ENCODE measurements at regions not wholly inside any gene's neighbourhood (a gene's known extent, or its start where the extent isn't known, plus 50 kb on each side); places are given as distances from the start of the nearest gene placed in this dataset.
"Not testable (repeated sequence)": the region's sequence is repeated elsewhere in the genome, so short reads cannot be mapped to it uniquely, and the experiment has no call there.

DNA sequence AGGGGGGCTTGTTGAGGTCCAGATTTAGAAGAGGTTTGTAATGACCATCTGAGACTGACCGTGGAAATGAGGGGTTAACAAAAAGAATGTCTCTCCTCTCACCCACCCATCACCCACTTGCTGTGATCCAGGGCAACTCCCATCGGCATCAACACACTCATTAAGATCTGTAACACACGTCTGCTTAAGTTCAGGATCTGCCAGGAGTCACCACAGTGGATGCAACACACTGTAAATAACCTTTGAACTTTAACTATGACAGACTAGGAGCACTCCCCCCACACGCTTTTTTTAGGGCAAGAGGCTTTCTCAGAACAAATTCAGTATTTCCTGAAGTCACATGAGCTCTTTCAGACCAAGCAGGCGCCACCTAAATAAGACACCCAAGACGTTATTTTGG is 301.9 kb downstream of the ANAPC1 start:
- WGBS (ENCODE audit: insufficient coverage) = 72% methylated on average over 5 of the region's 6 CpGs
- H3K36me3 ChIP-seq (replicated peaks in 1 of 2; ENCODE audit: control extremely low read depth in 1 of 2, control insufficient read depth in 1 of 2, extremely low read depth in 1 of 2, insufficient read depth in 2 of 2, low read length in 1 of 2); H4K20me1 ChIP-seq (ENCODE audit: control insufficient read depth, insufficient read depth, low read length, poor library complexity, severe bottlenecking); H3K9me3 Mint-ChIP-seq (ENCODE audit: insufficient read depth); POLR2A ChIA-PET; intact Hi-C loops (cut with micrococcal nuclease); H3K4me3 ChIP-seq (ENCODE audit: control extremely low read depth in 1 of 5, extremely low read depth in 1 of 5, insufficient read depth in 1 of 5, low read depth in 2 of 5, low read length in 4 of 5); H3K79me2 ChIP-seq (ENCODE audit: control insufficient read depth, insufficient read depth, low read length); H3K4me1 Mint-ChIP-seq; H3K9ac ChIP-seq (ENCODE audit: low read length); DNase-seq; CTCF ChIA-PET; H2AFZ ChIP-seq (ENCODE audit: insufficient read depth, low read depth, low read length, poor library complexity, severe bottlenecking); H3K27ac ChIP-seq (ENCODE audit: low read length in 2 of 2); H3K4me2 ChIP-seq (replicated peaks; ENCODE audit: low read depth, low read length, poor library complexity, severe bottlenecking); H3K27me3 ChIP-seq (replicated peaks in 1 of 4; ENCODE audit: control extremely low read depth in 1 of 4, control insufficient read depth in 3 of 4, insufficient read depth in 4 of 4, low read length in 3 of 4); H3K4me3 Mint-ChIP-seq; H3K27ac Mint-ChIP-seq; H3K4me1 ChIP-seq (ENCODE audit: control insufficient read depth in 2 of 2, insufficient read depth in 2 of 2, low read length in 2 of 2); H3K27me3 Mint-ChIP-seq; H3K9me3 ChIP-seq (ENCODE audit: control extremely low read depth in 1 of 3, control insufficient read depth in 2 of 3, insufficient read depth in 1 of 3, low read length in 2 of 3); ATAC-seq (ENCODE audit: low read depth): not testable (repeated sequence)

DNA sequence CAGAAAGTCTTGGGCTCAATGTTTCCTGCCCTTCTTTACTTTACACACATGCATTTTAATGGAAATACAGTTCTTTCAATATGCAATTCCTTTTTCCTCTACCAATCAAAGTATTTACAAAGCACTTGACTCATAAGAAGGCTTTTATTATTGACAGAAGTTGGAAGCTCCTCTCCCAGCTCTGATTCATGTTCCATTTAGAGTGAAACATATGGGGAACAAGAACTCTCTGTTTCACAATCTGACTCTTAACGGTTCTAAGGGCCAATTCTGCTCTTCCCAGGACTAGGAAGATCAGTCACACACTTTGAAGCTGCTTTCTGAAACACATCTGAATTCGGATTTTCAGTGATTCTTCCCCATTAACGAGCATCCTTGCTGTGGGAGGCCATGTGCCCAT is 300.5 kb downstream of the ANAPC1 start:
- intact Hi-C loops (cut with micrococcal nuclease); CTCF ChIA-PET; H2AFZ ChIP-seq (ENCODE audit: insufficient read depth, low read depth, low read length, poor library complexity, severe bottlenecking); H3K9me3 ChIP-seq (ENCODE audit: control extremely low read depth in 1 of 3, control insufficient read depth in 2 of 3, insufficient read depth in 1 of 3, low read length in 2 of 3); H4K20me1 ChIP-seq (ENCODE audit: control insufficient read depth, insufficient read depth, low read length, poor library complexity, severe bottlenecking); H3K36me3 ChIP-seq (replicated peaks in 1 of 2; ENCODE audit: control extremely low read depth in 1 of 2, control insufficient read depth in 1 of 2, extremely low read depth in 1 of 2, insufficient read depth in 2 of 2, low read length in 1 of 2); H3K79me2 ChIP-seq (ENCODE audit: control insufficient read depth, insufficient read depth, low read length); H3K4me2 ChIP-seq (replicated peaks; ENCODE audit: low read depth, low read length, poor library complexity, severe bottlenecking); H3K4me3 Mint-ChIP-seq; H3K27ac Mint-ChIP-seq; H3K27me3 Mint-ChIP-seq; H3K9me3 Mint-ChIP-seq (ENCODE audit: insufficient read depth); H3K4me1 Mint-ChIP-seq; H3K4me1 ChIP-seq (ENCODE audit: control insufficient read depth in 2 of 2, insufficient read depth in 2 of 2, low read length in 2 of 2); H3K9ac ChIP-seq (ENCODE audit: low read length); DNase-seq; H3K27me3 ChIP-seq (replicated peaks in 1 of 4; ENCODE audit: control extremely low read depth in 1 of 4, control insufficient read depth in 3 of 4, insufficient read depth in 4 of 4, low read length in 3 of 4); H3K27ac ChIP-seq (ENCODE audit: low read length in 2 of 2); H3K4me3 ChIP-seq (ENCODE audit: control extremely low read depth in 1 of 5, extremely low read depth in 1 of 5, insufficient read depth in 1 of 5, low read depth in 2 of 5, low read length in 4 of 5); POLR2A ChIA-PET; ATAC-seq (ENCODE audit: low read depth): not testable (repeated sequence)
- WGBS (ENCODE audit: insufficient coverage) = no CpG with 5 or more reads among the region's 3 CpGs

DNA sequence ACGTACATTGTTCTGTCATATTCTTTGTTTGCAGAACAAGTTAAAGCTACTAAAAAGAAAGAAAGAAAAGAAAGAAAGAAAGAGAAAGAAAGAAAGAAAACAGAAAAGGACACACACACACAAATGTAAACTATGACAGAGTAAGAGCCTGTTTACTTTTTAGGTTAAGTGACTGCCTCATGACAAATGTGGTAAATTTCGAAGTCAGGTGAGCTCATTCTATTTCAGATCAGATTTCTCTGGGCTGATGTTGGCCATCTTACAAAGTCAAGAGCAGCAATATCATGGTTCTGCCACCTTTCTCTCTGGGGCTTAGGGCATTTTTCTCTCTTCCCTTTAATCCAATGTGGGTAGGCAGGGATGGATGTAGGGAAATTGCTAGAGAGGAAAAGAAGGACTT is 299.5 kb downstream of the ANAPC1 start:
- H3K27ac ChIP-seq (ENCODE audit: low read length in 2 of 2); intact Hi-C loops (cut with micrococcal nuclease); CTCF ChIA-PET; H3K4me3 ChIP-seq (ENCODE audit: control extremely low read depth in 1 of 5, extremely low read depth in 1 of 5, insufficient read depth in 1 of 5, low read depth in 2 of 5, low read length in 4 of 5); H3K27ac Mint-ChIP-seq; H3K27me3 Mint-ChIP-seq; H3K27me3 ChIP-seq (replicated peaks in 1 of 4; ENCODE audit: control extremely low read depth in 1 of 4, control insufficient read depth in 3 of 4, insufficient read depth in 4 of 4, low read length in 3 of 4); ATAC-seq (ENCODE audit: low read depth); H3K9me3 ChIP-seq (ENCODE audit: control extremely low read depth in 1 of 3, control insufficient read depth in 2 of 3, insufficient read depth in 1 of 3, low read length in 2 of 3); H3K9ac ChIP-seq (ENCODE audit: low read length); H3K79me2 ChIP-seq (ENCODE audit: control insufficient read depth, insufficient read depth, low read length); H3K36me3 ChIP-seq (replicated peaks in 1 of 2; ENCODE audit: control extremely low read depth in 1 of 2, control insufficient read depth in 1 of 2, extremely low read depth in 1 of 2, insufficient read depth in 2 of 2, low read length in 1 of 2); H3K4me2 ChIP-seq (replicated peaks; ENCODE audit: low read depth, low read length, poor library complexity, severe bottlenecking); POLR2A ChIA-PET; H3K9me3 Mint-ChIP-seq (ENCODE audit: insufficient read depth); H4K20me1 ChIP-seq (ENCODE audit: control insufficient read depth, insufficient read depth, low read length, poor library complexity, severe bottlenecking); DNase-seq; H3K4me3 Mint-ChIP-seq; H3K4me1 Mint-ChIP-seq; H2AFZ ChIP-seq (ENCODE audit: insufficient read depth, low read depth, low read length, poor library complexity, severe bottlenecking); H3K4me1 ChIP-seq (ENCODE audit: control insufficient read depth in 2 of 2, insufficient read depth in 2 of 2, low read length in 2 of 2): not testable (repeated sequence)
- no CpG with 5 or more reads among the region's 2 CpGs for WGBS (ENCODE audit: insufficient coverage)

DNA sequence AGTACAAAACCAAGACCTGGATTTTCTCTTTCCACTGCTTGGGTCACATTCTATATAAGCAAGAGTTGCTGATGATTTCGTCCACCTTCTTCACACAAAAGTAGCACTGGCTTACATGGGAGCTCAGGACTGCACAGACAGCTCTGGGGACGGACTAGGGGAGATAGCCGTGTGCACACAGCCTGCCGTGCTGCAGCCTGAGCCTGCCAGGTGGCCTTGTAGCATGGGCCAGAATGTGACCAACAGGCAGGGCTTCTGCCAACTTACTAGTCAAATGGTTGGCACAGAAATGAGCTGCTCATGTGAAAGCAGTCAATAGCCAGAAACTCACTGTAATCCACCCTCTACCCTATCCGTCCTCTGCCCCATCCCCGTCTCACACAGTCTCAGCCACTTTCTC is 299.0 kb downstream of the ANAPC1 start:
- no CpG with 5 or more reads among the region's 6 CpGs for WGBS (ENCODE audit: insufficient coverage)
- H3K79me2 ChIP-seq (ENCODE audit: control insufficient read depth, insufficient read depth, low read length); intact Hi-C loops (cut with micrococcal nuclease); H3K4me3 ChIP-seq (ENCODE audit: control extremely low read depth in 1 of 5, extremely low read depth in 1 of 5, insufficient read depth in 1 of 5, low read depth in 2 of 5, low read length in 4 of 5); H3K4me1 ChIP-seq (ENCODE audit: control insufficient read depth in 2 of 2, insufficient read depth in 2 of 2, low read length in 2 of 2); H2AFZ ChIP-seq (ENCODE audit: insufficient read depth, low read depth, low read length, poor library complexity, severe bottlenecking); H3K4me2 ChIP-seq (replicated peaks; ENCODE audit: low read depth, low read length, poor library complexity, severe bottlenecking); H3K9me3 ChIP-seq (ENCODE audit: control extremely low read depth in 1 of 3, control insufficient read depth in 2 of 3, insufficient read depth in 1 of 3, low read length in 2 of 3); H3K27ac ChIP-seq (ENCODE audit: low read length in 2 of 2); H3K9me3 Mint-ChIP-seq (ENCODE audit: insufficient read depth); ATAC-seq (ENCODE audit: low read depth); H3K9ac ChIP-seq (ENCODE audit: low read length); CTCF ChIA-PET; H3K27me3 Mint-ChIP-seq; POLR2A ChIA-PET; H3K27me3 ChIP-seq (replicated peaks in 1 of 4; ENCODE audit: control extremely low read depth in 1 of 4, control insufficient read depth in 3 of 4, insufficient read depth in 4 of 4, low read length in 3 of 4); DNase-seq; H3K4me3 Mint-ChIP-seq; H3K27ac Mint-ChIP-seq; H3K36me3 ChIP-seq (replicated peaks in 1 of 2; ENCODE audit: control extremely low read depth in 1 of 2, control insufficient read depth in 1 of 2, extremely low read depth in 1 of 2, insufficient read depth in 2 of 2, low read length in 1 of 2); H3K4me1 Mint-ChIP-seq; H4K20me1 ChIP-seq (ENCODE audit: control insufficient read depth, insufficient read depth, low read length, poor library complexity, severe bottlenecking): not testable (repeated sequence)
